GM18951 (cell line): ENCODE measurements at regions not wholly inside any gene's neighbourhood (a gene's known extent, or its start where the extent isn't known, plus 50 kb on each side); places are given as distances from the start of the nearest gene placed in this dataset.
"Not testable (repeated sequence)": the region's sequence is repeated elsewhere in the genome, so short reads cannot be mapped to it uniquely, and the experiment has no call there.

Experiments
- POLR2A ChIP-seq: IDR thresholded peaks from 4 replicates; pipeline ENCODE4 v1.6.1; 2011; ENCODE audit warnings: mild to moderate bottlenecking; ENCODE audit not compliant: insufficient read length, insufficient read depth; ENCODE audit errors: extremely low read depth
- in situ Hi-C: fragments of 300-500 bp; cut with MboI; formaldehyde crosslinking; loops from one replicate; pipeline ENCODE4 v1.12.0; 2022; ENCODE audit warnings: low sequenced_read_pairs, mixed read lengths, inconsistent platforms; ENCODE audit not compliant: unreplicated experiment

- no peak for TF ChIP-seq POLR2A
- in situ Hi-C loops = no loop called here
Observed at GRCh38 chr5:36423578-36424307, 122.0 kb upstream of the RANBP3L start.

GRCh38 chr5:36426070-36426469 is 124.4 kb upstream of the RANBP3L start:
- in situ Hi-C loops = not testable (repeated sequence)

GRCh38 chr5:36435516-36435915 is 133.8 kb upstream of the RANBP3L start:
- in situ Hi-C loops = no loop called here
- no peak for TF ChIP-seq POLR2A

- no peak for TF ChIP-seq POLR2A
- in situ Hi-C loops = no loop called here
Observed at GRCh38 chr5:36436306-36436705, 134.6 kb upstream of the RANBP3L start.

- in situ Hi-C loops = no loop called here
Observed at GRCh38 chr5:36438765-36439561, 137.3 kb upstream of the RANBP3L start.

GRCh38 chr5:36440300-36440699 is 138.6 kb upstream of the RANBP3L start:
- no peak for TF ChIP-seq POLR2A
- in situ Hi-C loops = no loop called here

More at GRCh38 chr5:36438765-36439561, 137.3 kb upstream of the RANBP3L start:
- TF ChIP-seq POLR2A = no peak

GRCh38 chr5:36441280-36441679 is 139.6 kb upstream of the RANBP3L start:
- TF ChIP-seq POLR2A = no peak
- in situ Hi-C loops = no loop called here

GRCh38 chr5:36442352-36442751 is 140.7 kb upstream of the RANBP3L start:
- TF ChIP-seq POLR2A = no peak
- in situ Hi-C loops = no loop called here

- TF ChIP-seq POLR2A = no peak
- in situ Hi-C loops = no loop called here
Observed at GRCh38 chr5:36442796-36443195, 141.1 kb upstream of the RANBP3L start.

- in situ Hi-C loops = no loop called here
- TF ChIP-seq POLR2A = no peak
Observed at GRCh38 chr5:36443941-36444340, 142.2 kb upstream of the RANBP3L start.

GRCh38 chr5:36444582-36445418 is 143.1 kb upstream of the RANBP3L start:
- TF ChIP-seq POLR2A = no peak
- in situ Hi-C loops = no loop called here

- no peak for TF ChIP-seq POLR2A
- in situ Hi-C loops = no loop called here
Observed at GRCh38 chr5:36447776-36448175, 146.1 kb upstream of the RANBP3L start.
